Left lobe of liver (tissue), 2 donors: ENCODE measurements at regions not wholly inside any gene's neighbourhood (a gene's known extent, or its start where the extent isn't known, plus 50 kb on each side); places are given as distances from the start of the nearest gene placed in this dataset.
A peak's percentile ranks its signal among the peaks of the same experiment; 100 is the strongest.

Source experiments
- ATAC-seq: fragments of 200-7000 bp; cut with Tn5 transposase; one replicate; pipeline ENCODE4 v1.9.1; 2020; ENCODE audit warnings: mild to moderate bottlenecking, moderate library complexity
- DNase-seq: peaks from one replicate; pipeline ENCODE4 v3.0.0-alpha.2; 2020; ENCODE audit warnings: low spot score
- donor health status: DM: no; HTN: no; CAD: no; lungs with moderate emphysema.
- donor health status: DM: no; HTN: yes; CAD: no.

DNA sequence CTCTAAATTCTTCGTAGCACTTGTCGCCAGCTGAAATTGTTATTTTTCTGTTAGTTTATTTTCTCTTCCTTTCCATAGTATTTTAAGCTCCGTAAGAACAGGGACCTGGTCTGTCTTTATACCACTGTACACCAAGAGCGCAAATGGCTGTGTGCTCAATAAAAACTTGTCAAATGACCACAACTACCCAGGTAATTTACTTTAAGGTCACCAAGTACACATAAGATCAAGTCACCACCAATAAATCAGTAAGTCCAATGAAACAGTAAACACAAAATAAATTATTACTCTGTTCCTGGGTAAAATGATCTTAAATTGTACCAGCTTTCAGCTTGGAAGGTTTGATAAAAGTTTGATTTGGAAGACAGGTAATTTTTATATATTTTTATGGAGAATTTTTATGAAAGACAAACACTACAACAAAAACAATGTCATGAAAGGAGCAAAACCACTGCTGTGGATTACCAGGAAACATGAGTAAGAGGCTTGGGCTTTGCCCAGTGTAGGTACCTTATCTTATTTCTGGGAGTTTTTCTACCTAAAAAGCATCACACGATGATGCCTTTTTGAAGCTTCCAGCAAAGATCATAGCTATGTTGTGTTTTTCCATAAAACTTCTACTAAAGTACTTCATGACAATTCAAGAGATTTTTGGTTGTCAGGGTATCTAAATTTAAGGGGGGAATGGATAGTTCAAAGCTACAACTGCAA is 406.8 kb downstream of the SHQ1 start:
- ATAC-seq (no peak), DNase-seq (no peak)

DNA sequence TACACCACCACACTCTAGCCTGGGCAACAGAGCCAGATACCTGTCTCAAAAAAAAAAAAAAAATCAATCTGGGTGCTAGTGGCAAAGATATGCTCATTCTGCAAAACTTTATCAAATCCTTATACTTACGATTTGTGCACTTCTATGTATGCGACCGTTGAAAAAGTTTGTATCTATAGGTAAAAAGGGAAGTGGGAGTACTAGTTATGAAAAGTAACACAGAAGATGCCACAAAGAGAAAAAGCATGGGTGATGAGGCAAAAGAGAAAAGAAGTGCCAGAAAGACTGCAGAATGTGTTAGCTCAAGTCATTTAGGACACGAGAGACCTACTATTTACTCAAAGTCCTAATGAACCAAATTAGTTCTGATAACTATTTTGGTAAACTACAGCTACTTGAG is 407.8 kb downstream of the SHQ1 start:
- ATAC-seq (no peak), DNase-seq (no peak)

DNA sequence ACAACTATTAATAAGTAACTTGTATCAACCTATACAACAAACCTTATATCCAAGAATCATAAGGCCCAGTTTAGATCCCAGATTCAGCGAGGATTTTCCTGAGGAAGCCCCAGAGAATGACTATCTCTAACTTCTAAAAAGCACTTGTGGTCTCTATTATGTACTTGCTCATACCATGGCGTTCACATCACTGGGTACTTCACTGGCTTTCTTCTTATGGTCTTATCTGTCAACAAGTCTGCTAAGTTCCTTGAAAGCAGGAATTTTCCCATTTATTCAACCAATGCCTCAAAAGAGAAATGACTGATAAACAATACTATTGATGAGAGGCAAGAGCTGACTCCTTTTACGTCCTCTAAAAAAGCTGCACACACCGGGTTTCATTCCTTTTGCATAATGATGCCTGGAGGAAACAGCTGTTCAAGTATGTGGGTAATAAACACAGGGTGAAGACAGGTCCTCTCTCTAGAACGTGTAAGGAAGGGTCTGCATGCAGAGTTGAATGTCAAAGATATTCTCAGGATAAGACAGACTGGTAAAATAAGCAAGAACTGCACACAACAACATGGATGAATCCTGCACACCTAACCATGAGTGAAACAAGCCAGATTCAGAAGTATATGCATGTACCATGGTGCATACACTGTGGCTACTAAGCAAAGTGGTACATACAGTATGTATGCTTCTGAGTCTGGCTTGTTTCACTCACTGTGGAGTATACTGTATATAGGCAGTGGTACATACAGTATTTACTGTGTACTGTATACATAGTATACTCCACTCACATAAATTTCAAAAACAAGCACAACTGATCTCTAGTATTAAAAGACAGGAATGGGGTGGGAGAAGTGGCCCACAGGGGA is 408.7 kb downstream of the SHQ1 start:
- ATAC-seq, result no peak
- no peak for DNase-seq

DNA sequence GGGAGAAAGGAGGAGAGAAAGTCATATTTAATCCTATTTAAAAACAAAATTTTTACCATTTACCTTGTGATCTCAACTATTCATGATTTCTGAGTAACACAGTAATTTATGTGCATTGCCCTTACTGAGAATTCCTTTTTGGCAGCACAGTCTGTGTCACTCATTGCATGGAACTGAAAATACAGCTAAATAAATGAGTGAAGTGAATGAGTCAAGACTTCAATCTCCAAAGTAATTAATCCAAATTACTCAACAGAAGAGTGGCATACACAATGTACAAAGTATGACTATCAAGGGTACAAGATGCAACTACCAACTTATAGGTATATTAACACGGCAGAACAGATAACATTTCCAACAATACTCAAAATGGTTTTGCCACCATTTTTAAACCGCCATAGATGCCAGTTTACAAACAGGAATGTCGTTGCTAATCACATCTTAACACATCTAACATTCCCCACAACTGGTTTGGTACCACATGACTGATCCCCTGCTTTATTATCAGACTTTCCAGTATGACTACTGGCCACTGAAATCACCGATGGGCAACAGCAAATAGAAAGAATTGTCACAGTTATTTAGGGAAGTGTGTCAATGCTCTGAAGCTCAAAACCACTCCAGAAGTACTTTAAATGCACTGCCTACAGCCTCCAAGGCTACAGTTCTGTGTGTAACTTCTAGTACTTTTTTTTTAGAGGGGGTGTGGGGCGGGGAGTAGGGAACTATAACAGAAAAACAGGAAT is 410.4 kb downstream of the SHQ1 start:
- ATAC-seq, result no peak

DNA sequence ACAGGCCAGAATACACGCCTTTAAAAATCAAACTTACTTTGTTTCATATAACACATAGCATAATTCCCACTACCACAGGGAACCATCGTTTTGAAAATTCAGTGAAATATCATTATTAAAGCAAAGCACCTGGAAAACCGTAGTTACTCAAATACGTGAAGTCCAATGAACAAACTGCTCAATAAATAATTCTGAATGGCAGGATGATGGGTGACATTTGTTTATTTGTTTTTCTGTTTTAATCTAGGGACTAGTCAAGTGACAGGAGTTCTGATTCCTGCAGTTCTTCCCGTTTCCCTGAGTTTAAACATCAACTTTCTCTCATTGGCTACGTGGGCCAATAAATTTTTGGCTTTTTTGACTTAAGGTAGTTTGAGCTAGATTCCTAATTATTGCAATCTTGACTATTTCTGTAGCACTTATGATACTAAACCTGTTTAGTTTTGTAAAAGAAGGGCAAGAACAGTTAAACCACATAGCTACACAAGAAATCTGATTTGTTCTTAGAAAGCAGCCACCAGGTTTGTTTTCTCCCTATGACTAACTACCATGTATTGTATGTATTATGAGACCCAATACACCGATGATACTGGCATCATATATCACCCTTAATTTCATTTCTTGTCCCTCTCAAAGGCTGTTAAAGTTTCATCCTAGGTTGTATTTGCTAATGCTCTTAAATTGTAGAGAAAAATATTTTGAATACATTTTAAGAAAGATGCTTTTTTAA is 411.2 kb downstream of the SHQ1 start:
- ATAC-seq (no peak), DNase-seq (no peak)

More for the DNA sequence above, 410.4 kb downstream of the SHQ1 start:
- no peak for DNase-seq

DNA sequence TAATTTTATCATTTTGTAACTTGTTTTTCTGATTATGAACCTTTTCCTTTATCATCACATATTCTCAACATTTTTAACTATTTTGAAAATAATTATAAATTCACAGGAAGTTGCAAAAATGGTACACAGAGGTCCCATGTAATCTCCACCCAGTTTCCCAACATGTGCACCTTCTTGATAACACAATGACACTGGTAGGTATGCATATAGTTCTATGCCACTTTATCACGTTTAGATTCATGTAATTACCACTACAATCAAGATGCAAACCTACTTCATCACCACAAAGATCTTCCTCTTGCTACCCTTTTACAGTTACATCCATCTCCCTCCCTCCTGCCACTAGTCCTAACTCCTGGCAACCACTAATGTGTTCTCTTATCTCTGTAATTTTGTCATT is 413.9 kb downstream of the SHQ1 start:
- no peak for DNase-seq
- no peak for ATAC-seq

DNA sequence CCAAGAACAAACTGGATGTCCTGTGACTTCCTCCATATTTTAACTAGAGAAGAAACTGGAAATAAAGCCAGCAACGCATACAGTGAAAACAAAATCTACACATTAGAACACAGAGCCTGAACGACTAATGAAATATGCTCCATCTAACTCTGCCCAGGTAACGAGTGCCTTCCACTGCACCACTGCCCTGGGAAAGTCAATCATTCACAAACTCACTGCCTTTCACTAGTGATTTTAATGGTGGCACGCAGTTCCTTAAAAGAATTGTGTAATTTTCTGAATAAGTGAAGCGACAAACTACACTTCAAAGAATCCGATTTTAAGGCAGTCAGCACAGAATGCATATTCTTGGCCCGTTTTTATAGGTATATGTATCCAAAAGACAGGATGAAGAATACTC is 416.0 kb downstream of the SHQ1 start:
- no peak for DNase-seq
- ATAC-seq, result no peak

DNA sequence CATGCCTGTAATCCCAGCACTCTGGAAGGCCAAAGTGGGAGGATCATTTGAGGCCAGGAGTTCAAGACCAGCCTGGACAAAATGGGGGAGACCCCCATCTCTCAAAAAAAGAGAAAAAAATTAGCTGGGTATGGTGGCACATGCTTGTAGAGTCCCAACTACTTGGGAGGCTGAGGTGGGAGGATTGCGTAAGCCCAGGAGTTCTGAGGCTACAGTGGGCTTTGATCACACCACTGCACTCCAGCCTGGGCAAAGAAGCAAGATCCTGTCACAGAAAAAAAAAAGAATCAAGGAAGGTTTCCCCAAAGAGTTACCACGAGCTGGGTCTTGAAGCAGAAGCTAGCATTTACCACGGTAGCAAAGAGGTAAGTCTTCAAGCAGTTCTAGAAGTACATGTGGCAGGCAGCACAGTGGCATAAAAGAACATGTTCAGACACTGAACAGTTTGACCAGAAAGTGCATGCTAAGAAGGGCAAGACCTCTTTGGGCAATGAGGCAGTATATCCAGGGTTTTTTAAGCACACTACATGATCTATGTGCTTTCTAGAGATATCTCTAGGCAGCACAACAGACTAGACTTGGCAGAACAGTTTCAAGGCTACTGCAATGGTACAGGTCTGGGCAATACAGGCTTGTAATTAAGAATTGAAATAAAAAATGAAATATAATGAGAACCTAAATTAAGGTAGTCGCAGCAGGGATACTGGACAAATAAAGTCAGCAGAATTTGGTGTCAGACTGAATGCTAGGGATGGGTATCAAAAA is 418.5 kb downstream of the SHQ1 start:
- ATAC-seq, result peak; percentile 55

DNA sequence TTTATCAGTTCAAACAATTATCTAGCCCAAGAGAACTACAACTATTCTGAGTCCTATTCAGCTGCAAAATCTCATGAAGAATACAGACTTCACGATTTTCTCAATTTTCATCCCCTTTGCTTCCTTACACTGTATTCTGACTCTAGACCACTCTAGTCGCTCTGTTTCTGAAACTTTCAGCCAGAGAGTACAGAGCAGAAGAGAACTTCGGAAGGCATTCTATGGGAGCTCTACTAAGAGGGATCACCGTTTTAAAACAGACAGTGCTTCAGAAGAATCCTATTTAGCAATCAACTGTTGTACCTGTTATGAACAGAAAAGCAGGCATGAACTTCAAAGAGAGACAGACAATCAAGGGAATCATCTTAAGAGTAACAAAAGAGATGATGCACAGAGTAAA is 419.4 kb downstream of the SHQ1 start:
- DNase-seq (no peak), ATAC-seq (no peak)

More for the DNA sequence above, 418.5 kb downstream of the SHQ1 start:
- no peak for DNase-seq

DNA sequence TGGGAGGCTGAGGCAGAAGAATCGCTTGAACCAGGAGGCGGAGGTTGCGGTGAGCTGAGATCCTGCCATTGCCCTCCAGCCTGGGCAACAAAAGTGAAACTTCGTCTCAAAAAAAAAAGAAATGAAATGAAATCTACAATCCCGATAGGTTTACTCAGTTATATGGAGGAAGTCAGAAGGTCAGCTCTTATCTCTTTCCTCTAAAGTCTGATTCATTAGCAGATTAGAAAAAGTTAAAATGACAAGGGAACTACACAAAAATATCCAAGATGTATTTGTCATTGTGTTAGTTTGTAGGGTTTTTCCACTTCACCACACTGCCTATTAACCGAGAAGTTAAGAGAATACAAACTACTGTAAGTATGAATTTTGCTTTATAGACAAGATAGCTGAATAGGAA is 420.6 kb downstream of the SHQ1 start:
- DNase-seq (no peak), ATAC-seq (no peak)

DNA sequence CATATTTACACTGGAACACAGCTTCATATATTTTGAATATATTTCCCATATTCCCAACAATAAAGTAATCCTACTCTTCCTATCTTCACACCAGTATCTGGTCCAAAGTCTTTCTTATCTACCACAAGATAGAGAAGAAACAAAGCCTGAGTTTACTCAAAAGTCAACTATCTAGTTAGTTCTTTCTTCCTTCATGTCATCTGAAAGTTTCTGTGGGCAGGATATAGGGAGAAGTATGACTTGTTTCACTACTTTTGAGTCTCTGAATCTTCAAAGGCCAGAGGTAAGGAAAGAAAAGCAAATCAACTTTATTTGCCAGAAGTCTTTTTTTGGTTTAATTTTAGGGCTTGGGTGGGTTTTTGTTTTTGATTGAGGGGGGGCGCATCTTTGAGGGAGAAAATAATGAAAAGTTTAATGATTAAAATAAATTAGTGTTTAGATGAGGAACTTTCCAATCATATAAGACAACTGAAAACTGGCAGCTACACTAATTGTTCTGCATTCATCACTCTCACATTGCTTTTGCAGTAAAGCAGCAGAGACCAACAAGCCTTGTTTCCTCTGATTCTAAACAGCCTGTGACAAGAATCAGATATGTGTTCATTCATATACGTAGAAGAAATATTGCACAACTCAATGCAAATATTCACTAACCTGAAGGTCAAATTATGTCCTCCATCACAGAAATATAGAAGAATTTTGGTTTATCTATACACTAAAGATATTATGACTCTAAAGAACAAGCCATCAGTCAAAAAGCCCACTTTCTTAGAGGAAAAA is 421.4 kb downstream of the SHQ1 start:
- DNase-seq (no peak), ATAC-seq (no peak)

DNA sequence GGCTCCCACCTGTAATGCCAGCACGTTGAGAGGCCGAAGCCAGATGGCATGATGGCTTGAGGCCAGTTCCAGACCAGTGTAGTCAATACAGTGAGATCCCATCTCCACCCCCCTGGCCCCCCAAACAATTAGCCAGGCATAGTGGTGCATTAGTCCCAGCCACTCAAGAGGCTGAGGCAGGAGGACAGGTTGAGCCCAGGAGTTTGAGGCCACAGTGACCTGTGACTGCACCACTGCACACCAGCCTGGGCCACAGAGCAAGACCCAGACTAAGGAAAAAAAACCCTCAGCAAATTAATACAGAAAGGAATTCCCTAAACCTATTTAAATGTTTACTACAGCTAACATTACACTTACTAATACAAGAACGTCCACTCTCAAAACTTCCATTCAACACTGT is 424.6 kb downstream of the SHQ1 start:
- DNase-seq (no peak), ATAC-seq (no peak)

DNA sequence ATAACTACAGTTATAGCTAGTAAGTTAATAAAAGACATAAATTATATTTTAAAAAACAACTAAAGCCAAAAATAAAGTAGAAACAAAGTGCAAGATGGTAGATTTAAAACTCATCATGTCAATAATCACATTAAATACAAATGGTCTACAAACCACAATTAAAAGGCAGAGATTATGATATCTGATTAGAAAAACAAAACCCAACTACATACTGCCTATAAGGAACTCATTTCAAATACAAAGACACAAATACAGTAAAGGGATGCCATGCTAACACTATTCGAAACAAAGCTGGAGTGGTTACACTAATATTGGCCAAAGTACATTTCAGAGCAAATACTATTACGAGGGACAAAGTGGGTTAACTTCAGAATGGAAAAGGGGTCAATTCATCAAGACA is 426.5 kb downstream of the SHQ1 start:
- ATAC-seq (no peak), DNase-seq (no peak)

DNA sequence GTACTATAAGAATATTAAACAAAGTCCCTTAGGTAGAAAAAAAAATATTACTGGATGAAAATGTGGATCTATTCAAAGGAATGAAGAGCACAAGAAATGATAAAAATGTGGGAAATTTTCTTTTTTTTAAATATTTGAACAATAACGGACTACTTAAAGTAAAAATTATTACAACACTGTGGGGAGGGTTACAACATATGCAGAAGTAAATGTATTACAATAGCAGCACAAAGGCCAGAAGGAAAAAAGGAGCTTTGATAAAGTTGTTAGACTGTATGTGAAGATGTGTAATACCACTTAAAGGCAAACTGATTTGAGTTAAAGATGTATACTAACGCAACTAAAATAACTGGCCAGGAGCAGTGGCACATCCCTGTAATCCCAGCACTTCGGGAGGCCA is 427.1 kb downstream of the SHQ1 start:
- DNase-seq, result no peak
- ATAC-seq, result no peak

DNA sequence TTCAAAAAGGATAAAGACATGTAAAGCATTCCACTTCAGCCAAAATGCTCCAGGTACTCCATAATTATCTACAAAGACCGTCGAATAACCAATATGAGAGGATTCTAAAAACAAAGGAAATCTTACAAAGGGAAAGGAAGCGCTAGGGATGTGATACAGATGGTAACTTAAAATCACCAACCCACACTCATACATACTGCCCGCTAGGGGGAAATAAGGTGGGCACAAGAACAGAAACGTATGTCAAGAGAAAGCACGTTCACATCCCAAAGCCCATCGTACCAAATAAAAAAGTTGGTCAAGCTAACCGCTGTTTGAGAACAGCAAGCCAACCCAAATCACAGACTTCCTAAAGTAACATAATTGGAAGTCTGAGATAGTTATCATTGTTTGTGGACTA is 429.4 kb downstream of the SHQ1 start:
- DNase-seq, result no peak
- no peak for ATAC-seq

DNA sequence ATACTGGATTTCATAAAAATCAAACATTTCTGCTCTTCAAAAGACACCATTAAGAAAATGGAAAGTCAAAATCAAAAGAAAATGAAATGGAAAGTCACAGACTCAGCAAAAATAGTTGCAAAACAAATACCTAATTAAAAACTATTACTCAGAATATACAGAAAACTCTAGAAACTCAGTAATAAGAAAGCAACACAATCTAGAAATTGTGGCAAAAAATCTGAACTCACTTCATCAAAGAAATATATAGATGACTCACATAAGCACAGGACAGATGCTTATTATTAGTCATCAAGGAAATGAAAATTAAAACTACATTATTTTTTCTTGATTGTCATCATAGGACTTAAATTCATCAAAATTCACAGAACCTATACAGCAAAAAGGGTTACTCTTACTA is 430.0 kb downstream of the SHQ1 start:
- no peak for DNase-seq
- ATAC-seq, result no peak

DNA sequence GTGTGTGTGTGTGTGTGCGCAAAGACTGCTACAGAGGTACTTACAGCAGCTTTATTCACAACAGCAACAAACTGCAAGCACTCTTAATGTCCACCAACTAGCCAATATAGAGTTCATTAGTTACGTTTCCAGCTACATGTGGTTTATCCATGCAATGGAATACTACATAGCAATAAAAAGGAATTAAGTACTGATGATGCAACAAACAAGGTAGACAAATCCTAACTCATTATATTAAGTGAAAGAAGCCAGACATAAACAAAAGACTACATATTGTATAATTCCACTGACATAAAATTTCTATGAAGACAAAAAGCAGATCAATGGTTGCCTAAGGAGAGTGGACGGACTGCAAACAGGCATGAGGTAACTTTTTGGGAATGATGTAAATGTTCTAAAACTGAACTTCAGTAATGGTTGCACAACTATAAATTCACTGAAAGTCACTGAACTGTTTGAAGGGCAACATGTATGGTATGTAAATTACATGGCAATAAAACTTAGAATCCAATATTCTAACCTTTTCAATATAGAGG is 433.7 kb downstream of the SHQ1 start:
- ATAC-seq (no peak), DNase-seq (no peak)

DNA sequence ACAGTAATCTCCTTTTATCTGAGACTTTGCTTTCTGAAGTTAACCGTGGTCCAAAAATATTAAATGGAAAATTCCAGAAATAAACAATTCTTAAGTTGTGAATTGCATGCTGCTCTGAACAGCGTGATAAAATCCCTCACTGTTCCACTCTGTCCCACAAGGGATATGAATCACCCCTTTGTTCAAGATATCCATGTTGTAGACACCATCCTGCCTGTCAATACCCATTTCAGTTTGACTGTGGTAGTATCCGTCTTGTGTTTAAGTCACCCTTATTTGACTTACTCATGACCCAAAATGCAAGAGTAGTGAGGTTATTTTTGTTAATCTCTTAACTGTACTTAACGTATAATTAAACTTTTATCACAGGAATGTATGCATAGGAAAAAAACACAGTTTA is 435.0 kb downstream of the SHQ1 start:
- no peak for DNase-seq
- no peak for ATAC-seq

DNA sequence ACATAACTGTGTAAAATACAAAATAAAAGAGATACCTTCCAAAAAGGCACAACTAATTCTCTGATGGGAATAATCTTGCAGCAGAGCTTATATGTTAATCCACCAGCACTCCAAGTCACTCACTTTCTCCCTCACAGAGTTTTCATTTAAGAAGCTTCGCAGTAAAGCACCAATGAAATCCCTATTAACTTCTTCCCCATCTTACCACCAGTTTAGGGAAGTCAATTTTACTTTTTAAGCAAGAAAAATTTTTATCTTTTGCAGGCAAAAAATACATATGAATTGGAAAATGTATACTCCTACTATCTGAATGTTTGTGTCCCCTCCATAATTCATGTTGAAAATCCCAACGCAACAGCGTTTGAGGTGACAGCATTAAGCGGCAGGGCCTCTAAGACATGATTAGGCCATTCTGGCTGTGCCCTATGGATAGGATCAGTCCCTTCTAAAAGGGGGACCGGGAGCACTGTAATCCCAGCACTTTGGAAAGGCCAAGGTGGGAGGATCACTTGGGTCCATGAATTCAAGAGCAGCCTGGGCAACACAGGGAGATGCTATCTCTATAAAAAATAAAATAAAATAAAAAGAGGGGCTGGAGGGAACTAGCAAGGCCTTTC is 435.8 kb downstream of the SHQ1 start:
- ATAC-seq (no peak), DNase-seq (no peak)
